IPS DF 4.7 (cell line): ENCODE measurements at regions not wholly inside any gene's neighbourhood (a gene's known extent, or its start where the extent isn't known, plus 50 kb on each side); places are given as distances from the start of the nearest gene placed in this dataset.
A peak's percentile ranks its signal among the peaks of the same experiment; 100 is the strongest.

ENCODE experiments used
- DNase-seq: peaks from one replicate; pipeline ENCODE4 v3.0.0-alpha.2; 2013; ENCODE audit warnings: low spot score; ENCODE audit errors: extremely low read depth

DNA sequence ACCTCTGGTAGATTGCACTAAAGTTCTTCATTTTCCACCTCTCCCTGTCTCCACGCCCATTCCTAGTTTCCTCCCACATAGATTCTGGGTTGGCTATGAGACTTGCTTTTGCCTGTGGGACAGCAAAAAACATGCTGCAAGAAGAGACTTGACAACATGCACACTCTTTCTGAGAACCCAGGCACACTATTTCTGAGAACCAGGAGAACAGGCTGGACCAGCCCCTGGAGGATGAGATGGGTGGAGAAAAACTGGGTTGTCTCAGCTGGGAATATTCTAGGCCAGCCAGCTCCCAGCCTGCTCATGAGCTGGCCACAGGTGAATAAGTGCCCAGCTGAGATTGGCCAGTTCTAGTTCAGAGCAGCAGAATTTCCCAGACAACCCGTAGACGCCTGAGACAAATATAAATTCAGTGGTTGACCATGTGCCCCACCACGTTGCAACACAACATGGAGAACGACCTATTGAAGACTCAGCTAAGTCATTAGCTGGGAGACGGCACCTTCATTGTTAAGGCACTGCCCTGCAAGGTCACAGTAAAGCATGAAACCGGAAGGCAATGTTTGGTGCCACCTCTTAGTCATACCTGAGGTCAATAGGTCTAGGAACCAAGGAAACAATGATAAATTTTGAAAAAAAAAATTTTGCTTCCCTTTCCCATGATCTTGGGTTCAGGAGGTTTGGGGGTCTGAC lies 92.7 kb upstream of the AKR1E2 start:
- no peak for DNase-seq

DNA sequence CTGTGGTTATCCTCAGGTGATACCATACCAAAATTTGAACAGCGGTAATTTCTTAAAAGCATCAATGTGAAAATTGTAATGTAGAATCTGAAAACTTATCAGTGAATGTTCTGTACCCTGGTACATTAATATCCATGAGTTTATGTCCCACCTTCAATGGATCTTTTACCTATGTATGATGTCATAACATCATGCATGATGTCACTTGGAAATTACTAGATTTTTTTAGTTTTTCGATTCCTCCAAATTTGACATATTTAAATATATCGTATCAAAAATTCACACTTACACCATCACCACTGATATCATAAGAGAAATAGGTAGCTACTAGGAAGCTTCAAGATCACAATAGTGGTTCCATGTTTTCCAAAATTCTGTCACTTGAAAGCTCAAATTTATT lies 95.0 kb upstream of the AKR1E2 start:
- DNase-seq: no peak

DNA sequence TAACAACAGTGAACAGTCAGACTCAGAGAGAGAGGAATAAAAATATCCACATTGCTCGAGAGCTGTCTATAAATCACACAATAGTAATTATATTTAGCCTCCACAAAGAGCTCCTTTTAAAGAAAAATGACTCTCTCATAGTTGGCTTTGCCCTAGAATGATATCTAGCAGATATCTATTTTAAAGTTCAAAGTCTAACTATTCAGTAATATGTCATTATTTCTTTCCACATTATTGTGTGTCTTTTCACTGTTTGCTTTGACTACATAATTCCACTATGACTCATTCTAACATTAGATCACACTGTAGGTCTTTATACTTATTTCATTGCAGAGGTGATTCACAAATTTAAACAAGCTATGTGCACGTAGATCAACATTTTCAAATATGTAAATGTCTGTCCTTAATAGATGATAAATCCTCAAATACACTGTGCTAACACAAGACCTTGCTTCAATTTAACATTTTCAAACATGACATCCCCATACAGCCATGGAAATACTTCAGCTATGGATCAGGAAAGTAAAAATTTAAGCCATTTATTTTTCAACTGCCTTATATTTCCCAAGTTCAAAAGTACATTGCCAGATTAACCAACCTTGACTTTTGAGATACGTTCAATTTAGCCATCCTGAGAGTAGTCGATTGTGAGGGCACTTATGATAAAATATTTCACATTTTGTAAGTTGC lies 99.9 kb upstream of the AKR1E2 start:
- no peak for DNase-seq

DNA sequence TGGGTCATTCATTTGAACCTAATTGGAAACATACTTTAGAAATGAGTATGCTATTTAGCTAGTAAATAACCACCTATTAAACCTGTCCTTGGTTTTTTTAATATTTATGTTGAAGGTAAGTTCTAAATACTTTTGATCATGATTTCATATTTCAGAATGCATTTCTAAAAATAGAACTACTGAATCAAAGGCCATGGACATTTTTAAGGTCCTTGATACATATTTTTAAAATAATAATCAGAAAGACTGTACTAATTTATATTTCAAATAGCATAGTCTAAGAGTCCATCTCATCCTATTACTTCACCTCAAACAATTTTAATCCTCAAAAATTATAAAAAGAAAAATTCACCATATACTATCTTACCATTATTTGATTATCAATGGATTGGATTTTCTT lies 102.1 kb upstream of the AKR1E2 start:
- no peak for DNase-seq

DNA sequence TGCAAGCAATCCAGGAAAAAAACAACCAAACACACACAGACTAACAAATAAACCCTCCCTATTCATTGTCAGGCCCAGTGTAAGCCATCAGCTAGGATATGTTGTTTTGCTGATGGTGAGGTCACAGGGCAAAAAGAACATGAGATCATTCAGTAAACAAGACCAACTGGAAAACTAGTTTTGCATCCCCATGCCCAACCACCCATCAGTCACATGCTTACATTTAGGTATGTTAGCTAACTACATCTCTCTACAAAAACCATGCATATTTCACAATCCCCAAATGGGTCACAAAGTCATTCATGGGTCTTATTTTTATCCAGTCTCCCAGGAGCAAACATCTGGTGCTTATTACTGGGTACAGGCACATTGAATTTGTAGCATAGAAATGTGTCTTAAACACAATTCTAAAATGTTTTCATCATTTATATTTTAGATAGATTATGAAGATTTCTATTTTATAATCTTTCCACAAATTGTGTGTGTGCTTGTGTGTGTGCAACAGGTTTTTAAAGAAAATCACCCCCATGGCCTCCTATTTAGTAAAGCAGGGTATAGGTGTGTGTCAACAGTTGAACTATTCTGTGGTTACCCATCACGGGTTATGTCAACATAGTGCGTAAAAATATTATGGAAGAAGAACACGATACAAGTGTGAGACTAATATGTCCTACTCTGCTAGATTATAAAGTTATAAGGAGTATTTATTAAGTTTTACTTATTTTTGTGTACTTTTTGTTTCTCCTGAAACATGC lies 103.8 kb upstream of the AKR1E2 start:
- no peak for DNase-seq

DNA sequence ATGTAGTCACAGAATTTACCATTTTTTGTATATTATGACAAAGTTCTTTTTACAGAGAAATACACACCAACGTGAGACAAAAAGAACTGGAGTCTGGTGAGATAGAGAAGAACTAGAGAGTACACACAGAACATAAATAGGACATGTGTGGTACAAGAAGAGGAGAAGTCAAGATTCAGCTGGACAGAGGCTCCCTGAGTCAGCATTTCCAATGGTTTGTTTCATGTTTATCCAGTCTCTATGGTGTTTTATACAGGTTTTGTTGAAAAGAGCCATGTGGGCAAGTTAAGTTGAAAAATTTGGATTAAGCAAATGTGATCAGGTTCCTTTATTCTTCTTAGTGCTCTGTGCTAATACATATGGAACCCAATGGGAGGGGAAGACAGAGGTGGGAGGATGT lies 105.5 kb upstream of the AKR1E2 start:
- DNase-seq: no peak

DNA sequence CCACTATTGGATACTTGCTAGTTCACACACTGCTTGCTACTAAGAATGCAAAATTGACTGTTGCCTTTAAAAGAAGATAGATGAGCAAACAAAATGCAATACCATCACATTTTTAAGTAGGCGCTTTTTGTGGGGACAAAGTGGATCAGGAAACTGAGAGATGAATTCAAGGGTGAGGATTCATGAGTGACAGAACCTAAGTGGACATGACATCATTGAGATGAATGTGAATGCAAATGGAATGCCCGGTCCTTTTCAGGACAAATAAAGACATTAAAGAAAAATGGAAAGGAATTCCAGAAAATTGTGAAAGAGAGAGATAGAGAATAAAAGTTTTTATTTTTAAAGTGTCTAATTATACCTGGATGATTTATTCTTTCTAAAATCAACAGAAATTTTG lies 106.3 kb upstream of the AKR1E2 start:
- DNase-seq: no peak

DNA sequence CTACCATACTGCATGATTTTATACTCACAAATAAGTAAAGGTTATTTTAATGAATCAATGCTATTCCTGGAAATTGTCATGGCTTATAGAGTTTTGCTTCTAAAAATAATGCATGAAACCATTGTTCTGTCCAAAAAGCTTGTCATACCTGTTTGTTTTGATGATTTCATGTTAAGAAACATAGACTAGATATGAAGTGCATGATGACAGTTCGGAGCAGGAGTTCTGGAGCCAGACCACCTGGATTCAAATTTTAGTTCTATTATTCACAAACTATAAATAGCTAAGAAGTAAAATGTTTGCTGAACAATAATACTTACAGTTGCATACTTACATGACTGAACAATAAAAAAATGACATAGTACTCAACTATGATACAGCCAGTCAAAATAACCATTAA lies 107.0 kb upstream of the AKR1E2 start:
- DNase-seq: no peak

DNA sequence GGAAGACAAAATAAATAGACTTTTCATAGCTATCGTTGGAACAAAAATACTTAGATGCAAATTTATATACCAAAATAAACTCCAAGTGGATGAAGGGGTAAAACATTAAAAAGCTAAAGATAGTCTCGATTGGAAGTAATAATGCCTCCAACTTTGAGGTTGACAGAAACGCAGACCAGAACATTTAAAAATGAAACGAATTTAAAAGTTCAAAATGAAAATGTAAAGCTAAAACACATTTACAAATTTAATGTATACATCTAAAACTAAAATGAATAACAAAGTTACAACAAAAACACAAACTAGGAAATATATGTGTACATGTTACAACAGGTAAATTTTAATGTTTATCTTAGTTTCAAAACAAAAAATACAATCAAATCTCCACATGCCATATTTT lies 107.5 kb upstream of the AKR1E2 start:
- DNase-seq: no peak

DNA sequence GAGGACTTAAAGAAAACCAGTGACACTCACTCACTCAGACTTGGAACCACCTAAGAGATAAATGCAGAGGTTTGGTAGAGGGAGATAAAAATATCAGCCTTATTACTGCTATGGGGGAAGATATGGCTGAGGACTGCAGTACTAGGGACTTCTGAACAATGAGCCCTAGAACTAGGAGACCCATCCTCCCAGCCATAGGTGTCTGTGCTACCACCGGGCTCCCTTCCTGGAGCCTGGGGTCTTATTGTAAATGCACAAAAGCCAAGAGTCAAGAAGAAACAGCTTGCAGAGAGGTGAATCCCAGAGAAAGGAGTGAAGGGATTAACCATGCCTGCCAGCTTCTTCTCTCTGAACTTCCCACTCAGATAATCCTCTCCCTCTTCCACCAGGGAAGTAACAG lies 108.3 kb upstream of the AKR1E2 start:
- DNase-seq: no peak

DNA sequence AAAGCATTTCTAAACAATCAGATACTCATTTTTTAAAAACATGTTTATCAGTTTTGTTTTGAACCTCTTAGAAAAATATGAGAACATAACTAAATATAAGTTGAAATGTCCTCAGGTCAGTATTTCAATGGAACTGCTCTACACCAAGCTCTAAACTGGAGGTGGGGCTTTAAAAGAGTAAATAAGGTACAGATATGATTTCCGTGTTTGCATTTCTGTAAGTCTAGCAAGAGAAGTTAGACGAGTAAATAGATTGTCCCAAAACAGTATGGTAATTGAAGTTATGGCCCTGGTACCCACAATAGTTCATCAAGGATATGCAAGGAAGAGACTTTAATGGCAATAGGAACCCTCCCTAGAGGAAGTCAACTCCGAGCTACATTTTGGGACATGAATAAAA lies 115.1 kb upstream of the AKR1E2 start:
- no peak for DNase-seq

DNA sequence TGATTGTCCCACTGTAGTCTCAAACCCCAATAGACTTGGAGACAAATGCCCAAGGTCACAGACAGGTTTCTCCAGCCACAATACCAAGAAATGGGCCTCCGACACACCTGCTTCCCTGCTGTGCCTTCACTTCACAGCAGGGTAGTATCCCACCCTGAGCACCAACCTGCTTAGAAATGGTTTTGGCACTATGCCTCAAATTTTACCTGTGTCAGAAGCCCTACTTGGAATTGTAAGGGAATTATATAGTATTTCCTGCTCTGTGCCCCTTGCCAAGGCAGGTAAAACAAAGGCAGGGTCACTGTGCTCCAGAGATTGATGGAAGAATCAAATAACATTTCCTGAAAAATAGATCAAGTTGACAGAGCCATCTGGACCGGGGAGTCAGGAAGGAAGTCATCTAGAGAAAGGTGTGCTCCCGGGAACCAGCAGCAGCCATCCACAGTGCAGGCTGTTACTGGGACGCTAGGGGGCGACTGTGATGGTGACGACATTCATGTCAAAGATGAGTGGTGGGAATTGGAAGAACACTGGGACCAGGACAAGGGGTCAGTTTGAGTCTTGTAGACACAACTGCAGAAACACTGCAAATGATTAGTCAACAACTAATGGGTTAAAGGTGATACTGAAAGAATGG lies 117.8 kb upstream of the AKR1E2 start:
- peak; percentile 44 for DNase-seq

DNA sequence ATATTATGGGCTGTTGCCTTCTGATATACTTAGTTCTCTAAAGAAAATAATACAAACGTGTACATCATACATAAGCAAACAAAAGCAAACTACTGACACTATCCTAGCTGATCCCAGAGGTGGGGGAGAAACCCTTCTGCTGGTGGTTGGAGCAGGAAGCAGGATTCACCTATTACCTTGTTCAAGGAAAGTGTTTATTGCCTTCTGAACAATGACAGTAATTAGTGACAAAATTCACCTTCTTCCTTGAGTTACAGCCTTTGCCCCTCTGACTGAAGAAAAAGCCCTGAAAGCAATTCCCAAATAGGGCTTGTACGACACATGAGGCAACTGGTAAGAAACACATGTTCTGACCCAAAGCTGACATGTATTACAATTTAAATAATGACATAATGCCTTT lies 118.8 kb upstream of the AKR1E2 start:
- DNase-seq: no peak

DNA sequence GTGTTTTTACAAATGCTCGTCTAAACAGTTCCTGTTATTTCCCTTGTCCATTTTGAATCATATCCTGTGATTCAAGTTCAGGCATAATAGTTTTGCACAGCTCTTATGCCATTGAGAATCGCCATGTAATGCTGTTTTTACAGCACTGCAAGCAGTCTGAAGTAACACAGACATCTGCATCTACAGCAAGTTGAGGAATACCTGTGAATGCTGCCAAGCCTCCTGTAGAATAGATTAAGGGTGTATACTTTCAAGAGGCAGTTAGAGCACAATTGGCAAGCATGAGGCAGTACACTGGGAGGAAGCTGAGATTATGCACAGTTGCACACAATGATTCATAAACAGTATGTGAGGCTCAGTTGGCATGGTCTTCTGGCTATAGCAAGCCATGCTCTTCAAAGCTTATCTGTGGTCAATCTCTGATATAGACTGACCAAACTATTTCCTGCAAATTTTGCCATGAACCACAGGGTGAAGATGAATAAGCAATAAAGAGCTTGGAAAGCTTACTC lies 121.9 kb upstream of the AKR1E2 start:
- DNase-seq: no peak

DNA sequence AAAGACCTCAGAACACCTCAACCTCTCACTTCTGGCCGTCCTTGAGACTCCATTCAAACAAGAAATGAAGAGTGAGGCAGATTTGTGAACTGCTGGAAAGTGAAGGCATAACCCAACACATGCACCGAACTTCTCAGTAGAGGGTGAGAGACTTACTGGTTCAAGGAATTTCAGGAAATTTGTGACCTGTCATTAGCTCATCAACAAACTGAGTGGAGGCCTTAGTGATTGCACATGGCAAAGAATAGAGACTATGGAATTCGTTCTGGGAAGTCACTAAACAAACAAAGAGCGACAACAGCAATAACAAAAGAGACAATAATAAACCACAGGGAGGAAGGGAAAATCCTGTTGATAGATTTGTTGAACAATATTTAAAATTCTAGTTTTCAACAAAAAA lies 125.0 kb upstream of the AKR1E2 start:
- DNase-seq: no peak

DNA sequence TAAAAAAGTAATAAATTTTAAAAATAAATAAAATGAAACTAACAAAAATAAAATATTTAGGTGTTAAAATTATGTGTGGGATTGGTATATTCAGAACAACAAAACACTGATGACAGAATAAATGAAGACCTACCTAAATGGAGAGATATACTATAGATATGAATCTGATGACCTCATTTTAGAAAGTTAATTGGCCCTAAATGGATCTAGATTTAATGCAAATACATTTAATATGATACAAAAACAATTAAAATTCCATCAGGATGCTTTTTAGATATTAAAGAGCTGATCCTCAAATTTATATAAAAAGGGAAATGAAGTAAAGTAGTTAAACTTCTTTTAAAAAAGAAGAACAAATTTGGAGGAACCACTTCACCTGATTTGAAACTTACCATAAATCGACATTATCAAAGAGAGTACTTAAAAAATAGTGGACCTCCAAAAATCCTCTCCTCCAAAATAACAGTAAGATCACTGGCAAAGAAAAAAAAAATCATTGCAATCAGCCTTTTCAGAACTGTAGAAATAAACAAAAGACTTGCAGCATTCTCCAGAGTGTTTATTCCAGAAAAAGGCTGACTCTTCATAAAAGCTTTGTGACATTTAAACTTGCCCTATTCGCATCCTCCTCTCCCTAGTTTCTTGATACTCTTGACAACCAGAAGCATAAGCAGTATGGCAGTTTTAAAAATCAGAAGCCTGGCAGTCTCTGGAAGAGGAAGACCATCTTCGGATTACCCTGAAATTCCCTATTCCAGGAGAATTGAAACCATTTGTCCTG lies 125.9 kb upstream of the AKR1E2 start:
- DNase-seq: no peak

DNA sequence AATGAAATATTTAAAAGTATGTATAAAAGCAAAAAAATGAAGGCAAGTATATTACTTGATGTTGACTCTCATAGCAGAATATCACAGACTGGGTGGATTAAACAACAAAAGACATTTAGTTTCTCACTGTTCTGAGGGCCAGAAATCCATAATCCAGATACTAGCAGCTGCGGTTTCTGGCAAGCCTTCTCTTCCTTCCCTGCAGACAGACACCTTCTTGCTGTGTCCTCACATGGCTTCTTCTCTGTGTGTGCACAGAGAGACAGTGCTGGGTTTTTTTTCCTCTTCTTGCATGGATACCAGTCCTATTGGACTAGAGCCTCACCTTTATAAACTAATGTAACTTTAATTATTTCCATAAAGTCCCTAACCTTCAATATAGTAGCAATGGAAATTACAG lies 127.9 kb upstream of the AKR1E2 start:
- no peak for DNase-seq

DNA sequence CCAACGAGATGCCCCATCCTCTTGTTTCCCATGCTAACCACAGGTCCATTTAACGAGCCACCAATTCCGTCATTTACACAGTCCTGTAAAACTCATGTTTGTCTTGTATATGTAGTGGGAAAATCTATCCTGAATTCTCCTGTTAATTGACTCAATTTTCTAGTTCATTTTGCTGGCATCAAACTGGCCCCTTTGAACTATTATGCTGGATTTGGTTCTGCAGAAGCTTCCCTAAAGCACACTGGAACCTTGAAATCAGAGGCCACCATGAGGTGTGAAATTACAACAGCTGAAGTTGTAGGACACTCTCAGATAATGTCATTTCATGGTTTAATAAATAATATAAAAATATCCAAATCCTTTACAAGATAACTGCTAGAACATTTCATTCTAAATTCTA lies 129.8 kb upstream of the AKR1E2 start:
- no peak for DNase-seq

DNA sequence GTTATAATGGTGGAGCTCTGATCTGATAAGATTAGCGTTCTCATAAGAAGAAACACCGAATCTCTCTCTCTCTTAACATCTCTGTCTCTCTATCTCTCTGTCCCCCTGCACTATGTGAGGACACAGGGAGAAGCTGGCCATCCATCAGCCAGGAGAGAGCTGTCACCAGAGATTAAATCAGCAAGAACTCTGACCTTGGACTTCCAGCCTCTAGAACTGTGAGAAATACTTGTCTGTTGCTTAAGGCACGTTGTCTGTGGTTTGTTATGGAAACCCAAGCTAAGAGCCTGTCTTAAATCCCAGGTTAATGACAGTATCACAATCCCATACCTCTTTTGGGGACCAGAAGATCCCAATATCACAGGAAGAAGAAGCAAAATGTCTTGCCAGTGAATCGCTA lies 132.0 kb upstream of the AKR1E2 start:
- DNase-seq: no peak

DNA sequence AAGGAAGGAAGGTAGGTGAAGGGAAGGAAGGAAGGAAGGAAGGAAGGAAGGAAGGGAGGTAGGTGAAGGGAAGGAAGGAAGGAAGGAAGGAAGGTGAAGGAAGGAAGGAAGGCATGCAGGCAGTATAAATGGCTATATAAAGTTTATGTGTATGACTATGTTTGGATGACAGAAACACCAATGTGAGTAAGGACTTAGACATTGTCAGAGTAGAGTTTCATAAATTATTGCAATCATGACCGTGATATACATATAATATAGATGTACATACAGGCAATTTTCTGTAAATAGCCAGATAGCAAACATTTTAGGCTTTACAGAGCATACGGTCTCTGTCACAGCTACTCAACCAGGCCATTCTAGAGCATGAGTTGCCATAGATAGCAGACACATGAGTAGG lies 133.8 kb upstream of the AKR1E2 start:
- no peak for DNase-seq

DNA sequence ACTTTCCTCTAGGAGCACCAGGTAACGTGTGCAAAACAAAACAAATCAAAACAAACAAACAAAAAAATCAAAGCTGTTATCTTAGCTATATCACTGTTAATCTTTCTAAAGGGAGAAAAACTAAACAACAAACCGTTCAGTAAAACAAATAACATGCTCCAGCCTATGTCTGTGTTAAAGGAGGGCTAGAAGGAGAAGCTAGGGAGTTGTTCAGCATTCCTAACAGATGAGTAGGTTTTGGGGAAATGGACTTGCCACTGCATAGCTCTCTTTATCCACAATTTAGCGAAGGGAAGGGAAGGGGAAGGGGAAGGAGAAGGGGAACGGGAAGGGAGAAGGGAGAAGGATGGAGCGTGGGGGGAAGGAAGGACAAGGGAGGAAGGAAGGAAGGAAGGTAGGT lies 134.2 kb upstream of the AKR1E2 start:
- peak; percentile 3 for DNase-seq
